SKM-1 (cell line): ENCODE measurements at regions not wholly inside any gene's neighbourhood (a gene's known extent, or its start where the extent isn't known, plus 50 kb on each side); places are given as distances from the start of the nearest gene placed in this dataset.
"Not testable (repeated sequence)": the region's sequence is repeated elsewhere in the genome, so short reads cannot be mapped to it uniquely, and the experiment has no call there.

Experiments
- DNase-seq: peaks from one replicate; lab custom pipeline; 2025; ENCODE audit not compliant: unreplicated experiment; lab: John Stamatoyannopoulos, UW

GRCh38 chr11:38460896-38461295, 1862.9 kb upstream of the RAG2 start:
- no peak for DNase-seq

GRCh38 chr11:38460429-38460828, 1862.4 kb upstream of the RAG2 start:
- no peak for DNase-seq

DNA sequence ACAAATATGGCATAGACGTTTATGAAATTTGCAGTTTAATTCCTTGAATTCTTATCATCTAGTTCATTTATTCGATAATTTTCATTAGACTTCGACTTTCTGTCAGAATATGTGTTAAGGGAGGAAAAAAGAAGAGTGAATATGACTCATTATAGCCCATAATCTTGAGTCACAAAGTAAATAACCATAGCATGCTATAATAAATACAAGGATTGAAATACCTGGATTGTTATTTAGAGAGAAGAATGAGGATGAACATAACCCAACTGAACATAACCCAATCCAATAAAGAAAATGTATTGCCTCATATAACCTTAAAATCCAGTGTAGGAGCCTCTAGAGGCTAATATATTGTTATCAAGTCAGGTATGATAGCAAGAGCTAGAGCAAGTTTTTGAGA, 1858.3 kb upstream of the RAG2 start:
- DNase-seq: no peak

DNA sequence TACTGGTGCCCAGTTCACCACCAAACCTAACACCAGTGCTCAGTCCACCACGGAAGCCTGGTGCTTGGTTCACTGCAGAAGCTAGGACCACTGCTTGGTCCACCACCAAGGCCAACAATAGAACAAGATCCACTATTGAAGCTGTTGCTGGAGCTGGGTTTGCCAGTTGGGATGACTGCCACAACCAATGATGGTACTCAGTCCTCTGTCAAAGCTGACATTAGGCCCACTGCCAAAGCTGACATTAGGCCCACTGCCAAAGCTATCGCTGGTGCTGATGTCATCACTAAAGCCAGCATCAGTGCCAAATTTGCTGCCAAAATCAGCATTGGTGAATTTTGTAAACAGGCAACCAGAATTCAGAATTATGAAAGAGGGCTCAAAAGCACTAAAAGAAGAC, 1850.2 kb upstream of the RAG2 start:
- no peak for DNase-seq

DNA sequence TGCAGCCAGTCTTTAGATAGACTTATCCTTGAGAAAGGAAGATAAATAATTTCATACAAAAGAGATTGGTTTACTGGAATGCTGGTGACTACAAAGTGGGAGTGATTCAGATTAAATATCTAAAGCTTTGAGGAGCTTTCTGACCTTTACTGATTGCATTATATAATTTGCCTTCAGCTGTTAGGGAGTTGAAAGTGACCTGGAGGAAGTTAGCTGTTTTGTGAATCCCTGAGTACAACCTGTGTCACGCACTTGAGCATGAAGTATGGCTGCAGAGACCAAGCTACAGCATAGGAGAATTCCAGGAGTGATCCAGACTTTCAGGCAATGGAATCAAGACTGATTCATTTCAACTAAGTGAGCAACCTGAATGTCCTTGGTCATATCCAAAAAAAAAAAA, 1848.3 kb upstream of the RAG2 start:
- no peak for DNase-seq

DNA sequence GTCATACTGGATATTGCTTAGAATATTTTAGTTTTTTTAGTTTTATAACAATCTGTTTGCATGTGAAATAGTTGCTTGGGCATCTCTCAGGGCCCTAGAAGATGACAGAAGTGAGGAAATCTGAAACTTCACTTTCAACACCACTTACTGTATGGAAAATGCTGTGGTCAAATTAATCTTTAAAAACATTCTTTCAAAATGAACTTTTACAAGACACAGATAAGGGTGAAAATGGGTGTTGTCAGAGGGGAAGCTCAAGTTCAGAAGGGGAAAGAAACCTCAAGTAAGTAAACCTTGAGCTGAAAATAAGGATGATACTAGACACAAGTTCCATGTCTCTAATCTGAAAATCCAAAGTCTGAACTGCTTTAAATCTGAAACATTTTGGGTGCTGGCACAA, 1840.1 kb upstream of the RAG2 start:
- DNase-seq: no peak

DNA sequence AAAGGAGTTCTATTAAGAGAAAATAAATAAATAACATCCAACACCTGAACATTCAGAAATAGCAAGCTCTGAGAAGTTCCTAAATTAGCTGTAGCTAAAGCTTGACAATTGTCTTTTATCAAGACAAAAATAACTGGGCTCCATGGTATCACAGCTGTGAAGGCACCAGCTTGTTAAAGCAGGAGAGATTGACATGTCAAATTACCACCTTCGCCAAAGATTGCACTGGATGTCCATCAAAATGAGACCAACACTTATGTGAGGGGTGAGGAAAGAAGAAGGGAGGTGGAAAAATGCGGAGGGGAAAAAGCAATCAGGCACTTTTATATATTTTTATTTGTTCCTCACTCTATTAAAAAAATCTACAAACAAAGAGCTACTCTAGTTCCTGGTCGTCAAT, 1827.5 kb upstream of the RAG2 start:
- DNase-seq: no peak

DNA sequence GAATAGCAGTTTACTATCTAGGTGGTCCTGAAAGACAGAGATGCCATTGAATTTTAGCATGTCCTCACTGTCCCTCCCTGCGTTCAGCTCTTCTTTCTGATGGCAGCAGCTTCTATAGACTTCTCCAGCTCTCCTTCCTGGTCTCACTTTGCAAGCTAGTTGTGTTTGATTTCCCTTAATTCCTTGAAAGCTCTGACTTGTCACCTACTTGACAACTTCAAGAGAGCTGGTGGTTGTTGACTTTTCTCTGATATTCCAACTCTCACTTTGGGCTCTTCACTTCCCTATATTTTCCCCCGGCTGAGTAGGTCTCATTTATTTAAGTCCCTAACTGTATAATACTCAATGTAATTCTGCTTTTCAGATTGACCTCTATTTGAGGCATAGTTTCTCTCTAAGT, 1825.0 kb upstream of the RAG2 start:
- DNase-seq: no peak

GRCh38 chr11:38416141-38416540, 1818.1 kb upstream of the RAG2 start:
- no peak for DNase-seq

DNA sequence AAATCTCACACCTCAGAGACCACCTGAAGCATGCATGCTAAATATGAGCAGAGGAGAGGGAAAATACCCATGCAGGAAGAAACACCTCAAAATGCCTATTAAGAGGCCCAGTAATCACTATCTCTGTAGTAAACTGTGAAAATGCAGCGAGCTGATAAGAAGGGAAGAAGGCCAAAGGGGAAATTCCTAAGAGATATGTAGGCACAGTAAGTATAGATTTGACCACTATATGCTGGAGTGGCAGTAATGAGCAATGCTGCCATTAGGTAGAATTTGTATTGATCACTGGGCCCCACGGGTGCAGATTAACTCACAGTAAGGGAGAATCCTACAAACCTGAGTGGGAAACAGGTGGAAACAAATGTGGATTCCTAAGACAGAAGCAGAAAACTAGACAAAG, 1813.1 kb upstream of the RAG2 start:
- no peak for DNase-seq

DNA sequence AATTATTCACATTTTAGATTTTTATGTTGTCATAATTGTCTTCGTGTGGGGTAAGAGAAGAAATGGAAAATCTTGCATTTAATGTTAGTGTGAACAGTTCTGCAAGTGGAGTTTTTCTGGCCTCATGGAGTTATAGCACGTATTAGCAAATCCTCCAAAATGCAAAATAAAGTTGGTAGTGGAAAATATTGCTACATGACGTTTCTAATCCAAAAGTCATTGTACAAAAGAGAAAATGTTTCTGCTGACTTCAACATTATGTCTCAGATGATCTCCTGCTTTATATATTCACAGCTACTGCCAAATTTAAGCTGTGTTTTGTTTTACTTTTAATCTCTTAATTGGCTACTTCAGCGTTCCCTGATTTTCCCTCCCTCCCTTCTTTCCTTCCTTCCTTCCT, 1804.0 kb upstream of the RAG2 start:
- no peak for DNase-seq

- DNase-seq: no peak
Observed at GRCh38 chr11:38392176-38392575, 1794.1 kb upstream of the RAG2 start.

- DNase-seq: no peak
Observed at GRCh38 chr11:38384568-38384967, 1786.5 kb upstream of the RAG2 start.

- no peak for DNase-seq
Observed at GRCh38 chr11:38365274-38365673, 1767.2 kb upstream of the RAG2 start.

DNA sequence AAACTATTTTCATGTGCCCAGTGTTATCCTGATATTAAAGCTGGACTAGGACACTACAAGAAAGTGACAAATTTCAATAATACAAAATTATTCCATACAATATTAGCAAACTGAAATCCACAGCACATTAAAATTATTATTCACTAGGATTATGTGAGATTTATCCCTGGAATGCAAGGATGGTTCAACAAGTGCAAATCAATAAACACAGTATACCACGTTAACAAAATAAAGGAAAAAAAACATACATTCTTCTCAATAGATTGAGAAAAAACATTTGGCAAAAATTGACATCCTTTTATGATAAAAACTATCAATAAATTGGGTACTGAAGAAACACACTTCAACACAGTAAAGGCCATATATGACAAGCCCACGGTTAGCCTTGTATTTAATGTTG, 1758.2 kb upstream of the RAG2 start:
- no peak for DNase-seq

- DNase-seq: no peak
Observed at GRCh38 chr11:38345286-38345685, 1747.2 kb upstream of the RAG2 start.

DNA sequence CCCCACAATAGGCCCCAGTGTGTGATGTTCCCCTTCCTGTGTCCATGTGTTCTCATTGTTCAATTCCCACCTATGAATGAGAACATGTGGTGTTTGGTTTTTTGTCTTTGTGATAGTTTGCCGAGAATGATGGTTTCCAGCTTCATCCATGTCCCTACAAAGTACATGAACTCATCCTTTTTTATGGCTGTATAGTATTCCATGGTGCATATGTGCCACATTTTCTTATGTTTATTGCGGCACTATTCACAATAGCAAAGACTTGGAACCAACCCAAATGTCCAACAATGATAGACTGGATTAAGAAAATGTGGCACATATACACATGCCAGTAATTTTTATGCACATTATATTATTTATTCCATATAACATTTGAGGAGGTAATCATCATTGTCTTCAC, 1743.6 kb upstream of the RAG2 start:
- DNase-seq: not testable (repeated sequence)

- DNase-seq: no peak
Observed at GRCh38 chr11:38339835-38340440, 1741.9 kb upstream of the RAG2 start.

DNA sequence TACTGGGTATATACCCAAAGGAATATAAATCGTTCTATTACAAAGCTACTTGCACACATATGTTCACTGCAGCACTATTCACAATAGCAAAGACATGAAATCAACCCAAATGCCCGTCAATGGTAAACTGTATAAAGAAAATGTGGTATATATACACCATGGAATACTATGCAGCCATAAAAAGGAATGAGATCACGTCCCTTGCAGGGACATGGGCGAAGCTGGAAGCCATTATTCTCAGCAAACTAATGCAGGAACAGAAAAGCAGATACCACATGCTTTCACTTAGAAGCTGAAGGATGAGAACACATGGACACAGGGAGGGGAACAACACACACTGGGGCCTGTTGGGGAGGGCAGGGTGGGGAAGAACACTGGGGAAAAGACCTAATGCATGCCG, 1740.0 kb upstream of the RAG2 start:
- not testable (repeated sequence) for DNase-seq

- no peak for DNase-seq
Observed at GRCh38 chr11:38332046-38332445, 1734.0 kb upstream of the RAG2 start.

- DNase-seq: no peak
Observed at GRCh38 chr11:38330578-38330977, 1732.5 kb upstream of the RAG2 start.

DNA sequence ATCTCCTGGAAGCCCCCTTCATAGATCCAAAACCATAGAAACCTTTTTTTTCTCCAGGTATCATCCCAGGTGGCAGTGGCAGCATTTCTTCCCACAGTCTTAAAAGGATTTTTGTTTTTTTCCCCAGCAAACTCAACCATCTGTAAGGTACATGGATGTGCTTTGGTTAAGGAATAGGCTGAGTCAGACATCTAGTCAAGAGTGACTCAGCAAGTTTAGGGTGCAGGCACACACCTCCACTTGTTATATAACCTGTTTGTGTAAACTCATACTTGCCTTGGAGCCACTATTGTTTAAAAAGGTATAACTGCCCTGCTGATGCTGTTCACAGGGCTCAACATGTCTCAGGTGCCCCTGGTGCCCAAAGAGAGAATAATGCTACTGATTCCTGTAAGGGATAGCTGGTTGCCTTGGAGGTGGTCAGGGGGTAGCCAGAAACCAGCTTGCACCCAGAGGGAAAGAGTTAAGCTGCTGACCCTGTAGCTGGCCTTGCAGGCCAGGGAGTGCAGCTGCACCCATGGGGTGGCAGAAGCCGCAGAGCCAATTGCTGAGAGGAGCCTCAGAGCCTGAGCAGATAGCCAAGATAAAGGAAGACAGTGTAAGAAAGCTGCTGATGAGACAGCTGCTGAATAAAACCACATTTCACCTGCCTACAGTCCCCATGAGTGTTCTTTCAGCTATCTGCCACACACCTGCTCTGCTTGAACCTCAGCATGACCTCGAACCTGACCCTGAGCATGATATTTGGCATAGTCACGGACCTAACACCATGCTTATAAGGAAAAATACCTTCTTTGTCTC, 1726.1 kb upstream of the RAG2 start:
- DNase-seq: no peak

GRCh38 chr11:38315151-38315550, 1717.1 kb upstream of the RAG2 start:
- no peak for DNase-seq
